LNCAP (cell line): ENCODE measurements at regions not wholly inside any gene's neighbourhood (a gene's known extent, or its start where the extent isn't known, plus 50 kb on each side); places are given as distances from the start of the nearest gene placed in this dataset.

Source experiments
- TF ChIP-seq, protein P1 (sequence below): fragments of 450-650 bp; IDR thresholded peaks from 2 replicates; pipeline ENCODE4 v1.5.1; 2017; ENCODE audit warnings: mild to moderate bottlenecking

DNA sequence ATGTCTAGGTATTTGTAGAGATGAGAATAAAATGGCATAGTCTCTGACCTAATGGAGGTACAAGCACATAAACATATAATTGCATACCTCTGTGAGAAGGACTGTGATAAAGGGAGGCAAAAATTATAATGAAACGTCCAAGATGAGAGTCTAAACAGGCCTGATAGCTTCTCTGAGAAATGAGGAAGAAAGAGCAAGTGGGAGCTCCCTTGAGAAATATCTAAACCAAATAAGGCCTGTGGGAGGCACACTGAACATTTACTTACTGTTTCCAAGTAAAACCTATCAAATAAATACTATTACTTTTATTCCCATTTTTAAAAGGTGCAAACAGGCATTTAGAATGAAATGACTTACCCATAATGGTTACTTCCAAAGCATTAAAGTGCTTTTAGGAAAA, 125.6 kb upstream of the PAPPA start:
- TF ChIP-seq, protein P1, sequence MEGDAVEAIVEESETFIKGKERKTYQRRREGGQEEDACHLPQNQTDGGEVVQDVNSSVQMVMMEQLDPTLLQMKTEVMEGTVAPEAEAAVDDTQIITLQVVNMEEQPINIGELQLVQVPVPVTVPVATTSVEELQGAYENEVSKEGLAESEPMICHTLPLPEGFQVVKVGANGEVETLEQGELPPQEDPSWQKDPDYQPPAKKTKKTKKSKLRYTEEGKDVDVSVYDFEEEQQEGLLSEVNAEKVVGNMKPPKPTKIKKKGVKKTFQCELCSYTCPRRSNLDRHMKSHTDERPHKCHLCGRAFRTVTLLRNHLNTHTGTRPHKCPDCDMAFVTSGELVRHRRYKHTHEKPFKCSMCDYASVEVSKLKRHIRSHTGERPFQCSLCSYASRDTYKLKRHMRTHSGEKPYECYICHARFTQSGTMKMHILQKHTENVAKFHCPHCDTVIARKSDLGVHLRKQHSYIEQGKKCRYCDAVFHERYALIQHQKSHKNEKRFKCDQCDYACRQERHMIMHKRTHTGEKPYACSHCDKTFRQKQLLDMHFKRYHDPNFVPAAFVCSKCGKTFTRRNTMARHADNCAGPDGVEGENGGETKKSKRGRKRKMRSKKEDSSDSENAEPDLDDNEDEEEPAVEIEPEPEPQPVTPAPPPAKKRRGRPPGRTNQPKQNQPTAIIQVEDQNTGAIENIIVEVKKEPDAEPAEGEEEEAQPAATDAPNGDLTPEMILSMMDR, result no peak

DNA sequence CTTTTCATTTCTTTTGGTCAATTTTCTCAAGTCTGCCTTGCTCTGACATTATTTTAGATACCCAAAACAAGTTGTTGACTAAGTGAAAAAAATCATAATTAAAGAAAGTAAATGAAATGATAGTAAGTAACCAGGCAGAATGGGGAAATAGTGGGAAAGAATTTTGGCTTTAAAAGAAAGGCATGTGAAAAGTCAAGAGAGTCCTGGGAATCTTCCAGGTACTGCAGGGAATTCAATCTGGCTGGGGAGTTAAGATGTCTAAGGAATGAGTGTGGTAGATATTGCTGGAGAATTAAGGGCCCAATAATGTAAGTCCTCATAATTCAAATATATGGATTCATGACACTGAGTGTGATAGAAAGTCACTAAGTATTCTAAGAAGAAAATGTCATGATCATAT, 123.1 kb upstream of the PAPPA start:
- TF ChIP-seq, protein P1, result no peak

DNA sequence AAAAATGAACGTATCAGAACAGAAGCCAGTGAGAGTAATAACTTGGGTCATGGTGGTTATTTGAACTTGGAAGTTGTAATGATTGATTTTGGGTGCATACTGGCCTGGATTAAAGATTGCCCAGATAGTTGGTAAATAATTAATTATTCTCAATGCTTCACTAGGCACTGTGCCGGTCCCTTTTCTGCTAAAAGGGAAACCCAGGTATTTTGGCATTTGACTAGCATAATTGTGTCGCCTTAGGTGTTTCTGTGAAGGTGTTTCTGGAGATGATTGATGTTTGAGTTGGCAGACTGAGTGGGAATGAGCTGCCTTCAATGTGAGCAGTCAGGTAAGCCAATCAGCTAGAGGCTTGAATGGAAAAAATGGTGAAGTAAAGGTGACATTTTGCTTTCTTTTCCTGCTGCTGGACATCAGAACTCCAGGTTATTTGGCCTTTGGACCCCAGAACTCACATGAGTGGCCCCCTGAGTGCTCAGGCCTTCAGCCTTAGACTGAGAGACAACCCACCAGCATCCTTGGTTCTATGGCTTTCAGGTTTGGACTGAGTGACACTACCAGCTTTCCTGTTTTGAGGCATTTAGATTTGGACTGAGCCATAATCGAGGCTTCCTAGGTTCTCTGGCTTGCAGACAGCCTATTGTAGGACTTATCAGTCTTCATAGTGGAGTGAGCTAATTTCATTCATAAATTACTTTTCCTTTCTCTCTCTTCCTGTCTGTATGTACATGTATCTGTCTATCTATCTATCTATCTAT, 120.7 kb upstream of the PAPPA start:
- TF ChIP-seq, protein P1, result no peak

DNA sequence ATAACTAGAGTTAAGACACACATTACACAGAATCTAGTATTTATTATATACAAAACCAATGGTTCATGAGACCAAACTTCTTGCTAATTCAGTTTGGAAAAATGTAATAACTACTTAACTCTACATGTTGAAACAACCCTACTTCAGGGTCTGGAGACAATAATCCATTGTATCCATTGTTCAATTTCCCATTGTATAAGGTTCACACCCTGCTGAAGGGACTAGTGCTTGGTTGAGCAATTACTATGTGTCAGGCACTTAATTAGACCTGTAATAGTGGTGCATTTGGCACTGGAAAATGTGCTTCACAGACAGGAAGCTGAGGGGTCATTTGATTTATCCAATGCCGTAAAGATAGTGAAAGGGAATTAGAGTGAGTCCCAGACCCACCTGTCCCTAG, 114.3 kb upstream of the PAPPA start:
- TF ChIP-seq, protein P1, result no peak

DNA sequence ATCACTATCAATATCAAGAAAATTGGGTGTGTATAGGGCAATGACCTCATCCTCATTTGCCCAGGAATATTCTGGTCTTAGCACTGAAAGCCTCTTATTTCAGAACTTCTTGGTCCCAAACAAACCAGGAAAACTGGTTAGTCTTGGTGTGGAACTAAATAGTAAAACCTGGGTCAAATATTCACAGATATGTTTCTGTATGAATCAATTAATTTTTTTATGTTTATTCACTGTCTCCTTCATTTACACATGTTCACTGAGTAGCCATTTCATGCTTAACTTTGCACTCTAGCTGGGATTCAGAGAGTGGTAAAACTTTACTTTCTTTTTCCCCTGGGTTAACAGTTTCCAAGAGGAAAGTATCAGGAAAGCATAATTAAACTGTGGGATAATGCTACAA, 113.7 kb upstream of the PAPPA start:
- TF ChIP-seq, protein P1, result no peak

DNA sequence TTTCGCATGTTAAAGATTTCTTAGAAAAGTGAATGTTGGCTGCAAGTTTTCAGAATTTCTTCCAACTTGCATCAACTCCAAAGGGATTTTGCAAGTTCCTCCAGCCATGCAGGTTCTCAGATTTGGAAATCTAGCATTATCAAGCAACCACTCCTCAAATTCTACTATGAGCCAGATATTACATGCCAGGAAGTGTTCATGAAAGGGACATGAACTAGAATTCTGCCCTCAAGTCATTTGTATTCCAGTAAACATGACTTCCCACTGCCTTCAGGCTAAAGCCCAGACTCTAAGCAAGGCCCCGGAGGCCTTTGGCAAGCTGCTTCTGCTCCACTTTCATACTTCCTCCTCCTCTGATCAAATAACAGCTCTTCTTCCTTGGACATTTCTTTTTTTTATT, 111.3 kb upstream of the PAPPA start:
- TF ChIP-seq, protein P1, result no peak

DNA sequence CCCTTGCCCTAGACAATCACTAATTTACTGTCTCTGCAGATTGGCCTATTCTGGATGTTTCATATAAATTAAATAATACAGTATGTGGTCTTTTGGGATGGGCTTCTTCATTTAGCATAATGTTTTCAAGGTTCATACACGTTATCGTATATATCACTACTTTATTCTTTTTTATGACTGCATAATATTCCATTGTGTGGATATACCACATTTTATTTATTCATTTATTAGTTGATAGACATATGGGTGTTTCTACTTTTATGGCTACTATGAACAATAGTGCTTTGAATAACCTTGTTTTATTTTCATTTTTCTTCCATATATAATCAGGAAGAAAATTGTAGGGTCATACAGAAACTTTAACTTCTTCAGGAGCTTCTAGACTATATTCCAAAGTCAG, 108.5 kb upstream of the PAPPA start:
- TF ChIP-seq, protein P1, result no peak

DNA sequence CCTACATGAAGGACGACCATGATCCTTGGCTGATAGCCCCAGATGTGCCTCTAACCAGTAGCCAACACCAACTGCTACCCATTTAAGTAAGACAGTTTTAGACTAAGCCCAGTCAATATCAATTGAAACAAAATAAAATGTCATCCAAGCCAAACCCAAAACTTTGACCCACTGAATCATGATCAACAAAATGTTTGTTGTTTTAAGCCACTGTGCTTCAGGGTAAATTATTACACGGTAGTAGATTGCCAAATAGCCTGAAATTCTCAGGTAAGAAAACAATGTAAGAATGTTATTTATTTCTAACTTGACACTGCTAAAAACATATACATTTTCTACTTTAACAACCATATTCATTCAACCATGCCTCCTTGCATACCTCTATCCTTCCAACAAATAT, 105.5 kb upstream of the PAPPA start:
- TF ChIP-seq, protein P1, result no peak
